ENCODE measurements at regions not wholly inside any gene's neighbourhood (a gene's known extent, or its start where the extent isn't known, plus 50 kb on each side); places are given as distances from the start of the nearest gene placed in this dataset.
"Not testable (repeated sequence)": the region's sequence is repeated elsewhere in the genome, so short reads cannot be mapped to it uniquely, and the experiment has no call there.

DNA sequence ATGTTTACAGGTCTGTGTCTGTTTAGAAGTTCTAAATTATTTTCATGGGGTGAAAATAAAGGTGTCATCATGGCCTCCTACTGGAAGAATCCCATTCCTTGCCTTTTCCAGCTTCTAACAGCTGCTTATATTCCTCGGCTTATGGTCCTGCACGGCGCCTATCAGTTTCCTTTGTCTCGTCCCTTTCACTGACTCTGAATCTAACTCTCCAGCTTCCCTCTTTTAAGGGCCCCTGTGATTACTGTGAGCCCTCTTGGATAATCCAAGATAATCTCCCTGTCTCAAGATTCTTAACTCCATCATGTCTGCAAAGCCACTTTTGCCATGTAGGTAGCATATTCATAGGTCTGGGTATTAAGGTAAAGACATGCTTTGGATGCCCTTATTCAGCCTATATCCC lies 441.0 kb upstream of the ERCC4 start:
- no peak for DNase-seq

GRCh38 chr16:13479549-13479948 lies 440.4 kb upstream of the ERCC4 start:
- no peak for DNase-seq

DNA sequence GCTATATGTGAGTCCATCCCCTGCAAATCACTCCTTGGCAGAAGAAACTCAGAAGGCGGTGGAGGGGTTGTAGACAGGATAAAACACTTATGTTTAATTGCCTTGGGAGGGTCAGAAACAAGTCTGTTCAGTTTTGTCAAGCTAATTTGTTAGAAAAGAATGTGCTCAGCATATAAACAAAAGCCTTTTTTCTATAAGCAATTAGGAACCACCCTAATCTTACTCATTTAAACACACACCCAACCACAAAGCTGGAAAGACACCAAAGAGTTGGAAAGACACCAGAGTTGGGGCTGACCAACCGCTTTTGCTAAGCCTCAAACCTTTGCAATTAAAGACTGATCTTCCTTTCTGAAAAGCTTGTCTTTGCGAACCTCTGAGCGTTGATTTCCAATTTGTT lies 439.2 kb upstream of the ERCC4 start:
- no peak for DNase-seq

DNA sequence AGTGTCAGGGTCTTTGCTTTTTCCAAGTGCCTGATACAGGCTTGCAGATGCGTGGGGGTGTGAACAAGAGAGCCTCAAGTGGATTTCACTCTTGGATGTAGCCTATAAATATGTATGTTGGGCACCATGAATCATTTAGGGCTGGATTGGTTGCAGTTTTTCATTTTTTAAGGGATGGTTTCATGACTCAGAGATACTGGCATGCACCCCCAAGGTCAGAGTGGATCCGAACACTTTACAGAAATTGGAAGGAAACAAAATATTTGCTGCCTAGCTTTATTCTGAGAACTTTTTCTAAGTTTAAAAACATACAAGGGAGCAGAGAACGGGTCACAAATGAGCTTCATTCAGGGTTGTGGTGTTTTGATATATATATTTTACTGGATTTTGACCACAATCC lies 436.8 kb upstream of the ERCC4 start:
- no peak for DNase-seq

DNA sequence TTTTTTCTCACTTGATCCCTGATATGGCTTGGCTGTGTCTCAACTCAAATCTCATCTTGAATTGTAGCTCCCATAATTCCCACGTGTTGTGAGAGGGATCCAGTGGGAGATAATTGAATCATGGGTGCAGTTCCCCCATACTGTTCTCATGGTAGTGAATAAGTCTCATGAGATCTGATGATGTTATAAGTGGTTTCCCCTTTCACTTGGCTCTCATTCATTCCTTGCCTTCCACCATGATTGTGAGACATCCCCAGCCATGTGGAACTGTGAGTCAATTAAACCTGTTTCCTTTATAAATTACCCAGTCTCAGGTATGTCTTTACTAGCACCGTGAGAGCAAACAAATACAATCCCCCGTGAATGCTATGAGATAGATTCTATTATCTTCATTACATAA lies 430.5 kb upstream of the ERCC4 start:
- DNase-seq: not testable (repeated sequence)

DNA sequence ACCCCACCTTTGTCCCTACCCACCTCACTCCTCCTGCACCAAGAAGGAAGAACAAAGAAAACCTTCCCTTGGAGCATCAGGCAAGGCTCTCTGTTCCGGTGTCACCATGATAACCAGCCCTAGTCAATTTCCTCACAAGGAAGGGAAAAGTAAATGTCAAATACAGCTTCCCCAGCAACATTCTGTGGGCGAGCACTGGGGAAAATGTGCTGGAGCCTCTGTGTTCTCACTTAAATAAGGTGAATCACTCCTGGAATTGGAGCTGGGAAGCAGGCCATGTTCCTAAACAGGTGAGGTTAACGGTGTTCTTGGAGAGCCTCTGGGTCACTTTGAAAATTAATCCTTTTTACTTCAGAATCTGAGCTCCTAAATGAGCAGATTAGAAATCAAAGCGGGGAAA lies 427.9 kb upstream of the ERCC4 start:
- DNase-seq: no peak

DNA sequence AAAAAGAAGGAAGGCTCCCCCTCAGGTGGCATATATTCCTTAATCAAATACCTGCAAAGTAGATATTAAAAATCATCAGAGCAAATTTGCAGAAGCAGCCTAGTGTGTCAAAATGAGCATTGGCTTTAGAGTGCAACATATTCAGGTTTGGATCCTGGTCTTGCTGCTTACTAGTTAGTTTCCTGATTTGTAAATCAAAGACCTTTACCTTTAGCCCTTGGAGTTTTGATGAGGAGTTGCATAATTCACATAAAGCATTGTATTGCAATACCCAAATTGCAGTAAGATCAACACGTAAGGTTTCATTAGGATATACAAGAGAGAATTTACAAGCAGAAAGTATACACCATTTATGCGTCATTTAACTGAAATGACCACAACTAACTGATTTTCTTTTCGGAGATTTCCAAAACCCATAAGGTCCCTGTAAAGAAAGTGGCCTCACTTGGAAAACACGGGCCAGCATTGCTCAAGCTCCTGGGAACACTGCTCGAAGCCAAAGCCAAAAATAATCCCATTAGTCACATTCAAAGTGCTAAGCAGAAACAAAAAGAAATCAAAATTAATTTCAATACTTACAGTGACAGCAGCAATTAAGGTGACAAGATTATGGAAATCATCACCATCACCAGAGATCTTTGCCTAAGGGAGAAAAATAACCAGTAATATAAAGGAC lies 415.9 kb upstream of the ERCC4 start:
- DNase-seq: no peak

GRCh38 chr16:13507530-13507929 lies 412.4 kb upstream of the ERCC4 start:
- no peak for DNase-seq

GRCh38 chr16:13510425-13511151 lies 409.4 kb upstream of the ERCC4 start:
- no peak for DNase-seq

- no peak for DNase-seq
These were observed 402.1 kb upstream of the ERCC4 start for GRCh38 chr16:13517841-13518240.

GRCh38 chr16:13519871-13520270 lies 400.1 kb upstream of the ERCC4 start:
- DNase-seq: no peak

DNA sequence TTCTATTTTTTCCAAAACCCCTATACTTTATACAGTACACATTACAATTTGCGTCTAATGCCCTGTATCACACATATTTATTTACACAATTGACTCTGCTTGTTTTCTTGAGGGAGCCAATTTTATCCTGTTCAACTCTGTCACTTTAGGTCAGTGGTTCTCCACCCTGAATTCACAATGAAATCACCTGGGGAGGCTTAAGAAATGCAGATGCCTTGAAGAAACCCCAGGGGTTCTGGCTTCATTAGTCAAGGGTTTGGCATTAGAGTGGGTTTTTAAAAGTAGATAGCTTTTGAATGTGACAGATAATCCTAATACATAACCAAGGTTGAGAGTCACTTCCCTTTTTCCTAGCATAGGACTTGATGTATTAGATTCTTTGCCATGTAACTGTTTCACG lies 398.6 kb upstream of the ERCC4 start:
- no peak for DNase-seq

- DNase-seq: no peak
These were observed 392.6 kb upstream of the ERCC4 start for GRCh38 chr16:13527332-13527731.

- DNase-seq: no peak
These were observed 391.3 kb upstream of the ERCC4 start for GRCh38 chr16:13528691-13529090.

- no peak for DNase-seq
These were observed 390.6 kb upstream of the ERCC4 start for GRCh38 chr16:13529193-13529982.

GRCh38 chr16:13540771-13541170 lies 379.2 kb upstream of the ERCC4 start:
- no peak for DNase-seq

DNA sequence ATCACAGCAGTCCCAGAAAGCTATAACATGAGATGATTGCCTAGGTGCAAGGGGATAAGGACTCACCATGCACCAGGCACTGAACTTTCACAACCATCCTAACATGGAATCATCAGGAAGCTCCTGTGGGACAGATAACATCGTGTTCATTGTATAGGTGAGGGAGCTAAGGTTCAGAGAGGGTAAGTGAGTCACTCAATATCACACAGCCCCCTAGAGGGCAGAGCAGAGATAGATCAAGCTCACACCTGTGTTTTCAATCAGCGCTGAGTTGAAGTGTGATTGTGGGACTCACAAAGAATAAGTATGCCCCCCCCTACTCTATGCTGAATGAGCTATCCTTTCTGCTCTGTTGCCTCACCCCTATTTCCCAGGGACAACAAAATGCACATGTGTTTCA lies 377.7 kb upstream of the ERCC4 start:
- DNase-seq: no peak

DNA sequence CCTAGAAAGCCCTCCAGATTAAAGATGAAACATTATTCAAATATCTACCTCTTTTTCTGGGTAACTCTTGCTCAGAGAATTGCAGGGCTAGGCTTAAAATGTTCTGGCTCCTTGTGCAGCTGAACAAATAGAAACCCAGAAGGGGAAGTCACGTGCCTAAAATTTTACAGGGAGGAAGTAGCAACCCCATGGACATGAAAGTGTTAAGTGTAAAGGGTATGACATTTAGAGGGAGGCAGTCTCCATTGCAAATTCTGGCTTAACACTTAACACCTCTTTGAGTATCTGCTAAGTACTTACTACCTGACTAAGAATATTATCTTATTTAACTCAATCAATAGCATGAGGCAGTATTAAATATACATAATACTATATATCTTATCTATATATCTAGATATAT lies 376.1 kb upstream of the ERCC4 start:
- DNase-seq: no peak

GRCh38 chr16:13545271-13545670 lies 374.7 kb upstream of the ERCC4 start:
- no peak for DNase-seq

DNA sequence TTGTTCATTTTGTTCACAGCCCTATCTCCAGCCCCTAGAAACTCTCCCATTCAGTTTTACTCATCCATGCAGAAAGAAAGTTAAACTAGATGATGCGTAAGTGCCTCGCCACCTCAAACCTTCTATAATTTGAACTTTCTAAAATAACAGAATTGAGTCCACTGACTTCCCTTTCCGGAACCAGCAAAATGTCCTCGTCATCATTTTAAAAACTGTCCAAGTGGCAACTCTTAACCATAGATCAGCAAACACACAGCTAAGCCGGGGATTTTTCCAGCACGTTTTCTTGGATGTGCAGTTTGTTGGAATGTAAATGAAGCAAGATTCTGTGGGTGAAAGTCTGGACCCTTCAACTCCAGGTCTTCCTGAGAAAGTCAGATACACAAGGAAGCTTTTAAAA lies 369.7 kb upstream of the ERCC4 start:
- no peak for DNase-seq

DNA sequence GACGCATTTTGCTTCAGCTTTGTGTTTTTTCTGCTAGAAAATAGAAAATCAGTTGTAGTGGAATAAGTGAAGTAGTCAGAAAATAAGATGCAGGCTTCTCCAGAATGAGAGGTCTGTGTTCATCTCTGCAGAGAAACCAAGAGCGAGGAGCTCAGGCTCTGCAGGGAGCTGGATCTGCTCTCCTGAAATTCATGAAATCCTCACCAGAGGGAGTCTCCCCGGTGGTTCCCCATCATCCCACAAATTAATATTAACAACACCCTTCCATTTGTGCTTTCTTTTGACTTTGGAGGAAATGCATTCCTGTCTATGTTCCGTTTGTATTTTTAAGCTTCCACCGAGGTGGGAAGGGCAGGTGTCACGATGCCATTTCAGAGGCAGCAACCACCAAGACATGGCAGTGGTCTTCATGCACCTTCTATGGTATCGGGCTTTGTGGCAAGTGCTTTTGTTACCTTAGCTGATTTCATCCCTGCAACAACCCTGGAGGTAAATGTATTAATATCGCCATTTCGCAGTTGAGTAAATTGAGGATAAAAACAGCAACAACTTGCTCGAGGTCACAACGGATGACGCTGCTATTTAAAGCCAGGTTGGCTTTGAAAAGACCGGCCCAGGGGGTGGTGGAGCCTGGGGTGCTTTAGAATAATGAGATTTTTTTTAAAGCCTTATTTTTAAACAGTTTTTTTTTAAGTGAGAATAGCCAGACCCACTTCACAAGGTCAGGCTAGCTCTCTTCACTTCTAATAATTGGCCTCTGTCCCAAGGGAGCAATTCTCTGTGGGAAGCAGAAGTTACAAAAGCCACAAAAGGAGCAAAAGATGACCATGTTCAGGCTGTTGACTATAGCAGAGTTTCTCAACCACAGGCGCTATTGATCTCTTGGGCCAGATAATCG lies 367.6 kb upstream of the ERCC4 start:
- DNase-seq: no peak

DNA sequence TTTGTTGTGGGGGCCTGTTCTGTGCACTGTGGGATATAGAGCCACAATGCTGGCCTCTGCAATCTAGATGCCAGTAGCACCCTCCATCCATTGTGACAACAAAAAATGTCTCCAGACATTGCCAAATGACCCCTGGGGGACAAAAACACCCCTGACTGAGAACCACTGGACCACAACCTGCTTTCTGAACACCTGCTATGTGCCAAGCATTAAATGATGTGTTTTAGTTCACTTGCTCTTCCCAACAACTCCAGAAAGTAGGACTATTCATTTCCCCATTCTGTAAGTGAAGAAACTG lies 367.0 kb upstream of the ERCC4 start:
- no peak for DNase-seq

DNA sequence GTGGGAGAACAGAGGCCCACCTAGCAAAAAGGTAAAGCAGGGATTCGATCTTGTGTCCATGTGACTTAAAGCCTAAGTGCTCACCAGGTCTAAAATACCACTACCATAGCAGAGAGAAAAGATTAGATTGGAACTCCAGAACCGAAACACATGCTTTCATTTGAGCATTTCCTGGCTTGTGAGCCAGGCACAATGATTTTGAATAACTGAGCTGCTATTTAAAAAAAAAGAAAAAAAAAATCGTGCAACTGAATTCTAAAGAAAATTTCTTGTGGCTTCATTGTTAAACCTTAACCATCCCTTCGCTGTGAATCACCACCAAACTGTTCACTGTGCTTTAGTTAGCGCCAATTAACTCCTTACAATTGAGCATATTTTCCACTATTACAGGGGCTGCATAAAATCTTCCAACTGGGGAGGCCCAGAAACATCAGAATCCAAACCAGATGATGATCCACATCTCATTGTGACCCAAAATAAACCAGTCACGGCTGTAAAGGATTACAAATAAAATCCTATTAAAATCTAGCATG lies 366.4 kb upstream of the ERCC4 start:
- no peak for DNase-seq
